Uterus (tissue), 3 donors: ENCODE measurements at regions not wholly inside any gene's neighbourhood (a gene's known extent, or its start where the extent isn't known, plus 50 kb on each side); places are given as distances from the start of the nearest gene placed in this dataset.

Experiments
- DNase-seq, 2 donors: peaks; one replicate each; pipeline ENCODE4 v3.0.0-alpha.2; 2019 to 2020
- H3K27ac ChIP-seq, 2 donors: fragments of 200-600 bp; sonication (generic); 1 replicate in 1 of 2; 2 replicates in 1 of 2; pipeline ENCODE4 v1.5.1; 2016 to 2018
- H3K27me3 ChIP-seq, 2 donors: fragments of 200-600 bp; sonication (generic); one replicate each; pipeline ENCODE4 v1.5.1; 2018 to 2019; ENCODE audit warnings: control low read depth in 1 of 2
- H3K36me3 ChIP-seq, 2 donors: fragments of 200-600 bp; sonication (generic); one replicate each; pipeline ENCODE4 v1.5.1; 2019; ENCODE audit warnings: control low read depth in 1 of 2
- H3K4me1 ChIP-seq, 2 donors: fragments of 200-600 bp; sonication (generic); one replicate each; pipeline ENCODE4 v1.5.1; 2018 to 2019; ENCODE audit warnings: control low read depth in 1 of 2
- H3K4me3 ChIP-seq, 2 donors: fragments of 200-600 bp; sonication (generic); 1 replicate in 1 of 2; 2 replicates in 1 of 2; pipeline ENCODE4 v1.5.1; 2018 to 2019; ENCODE audit warnings: mild to moderate bottlenecking in 1 of 2
- H3K9me3 ChIP-seq, 2 donors: fragments of 200-600 bp; sonication (generic); one replicate each; pipeline ENCODE4 v1.5.1; 2019; ENCODE audit warnings: control low read depth in 1 of 2
- POLR2A ChIP-seq, 2 donors: fragments of 450-650 bp; IDR thresholded peaks; one replicate each; pipeline ENCODE4 v1.6.1; 2016; ENCODE audit warnings: antibody characterized with exemption in 2 of 2, mild to moderate bottlenecking in 1 of 2, moderate library complexity in 1 of 2
- intact Hi-C: fragments of 100-400 bp; cut with DNase I; formaldehyde crosslinking; loops from one replicate; pipeline ENCODE4 v1.15.1; 2023; ENCODE audit warnings: low total_unique reads
- TF ChIP-seq, protein P1 (sequence below), 4 experiments: fragments of 200-600 bp in 2 of 4; fragments of 450-650 bp in 2 of 4; sonication (generic) in 2 of 4; IDR thresholded peaks; one replicate each; pipeline ENCODE4 v1.5.1; 2016 to 2019; ENCODE audit warnings: antibody characterized with exemption in 4 of 4, mild to moderate bottlenecking in 2 of 4, moderate library complexity in 1 of 4
- donor health status: DM: yes; HTN: yes; CAD: no.

DNA sequence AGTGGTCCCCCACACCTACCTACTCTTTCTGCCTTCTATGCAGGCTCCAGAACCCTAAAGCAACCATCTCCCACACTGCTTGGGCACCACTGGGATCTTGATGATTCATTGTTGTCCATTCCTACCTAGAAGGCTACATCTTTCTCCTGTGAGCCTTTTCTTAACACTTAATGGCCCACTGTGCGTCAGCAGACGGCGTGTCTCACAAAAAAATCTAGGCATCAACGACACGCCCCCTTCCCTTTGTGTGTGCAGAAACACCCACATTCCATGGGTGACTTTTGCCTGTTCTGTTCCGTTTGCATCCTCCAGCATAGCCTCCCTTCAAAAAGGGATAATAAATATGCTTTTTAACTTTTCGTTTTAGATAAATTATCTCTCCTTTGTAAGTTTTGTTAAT, 99.7 kb upstream of the CYRIA start:
- TF ChIP-seq, protein P1, sequence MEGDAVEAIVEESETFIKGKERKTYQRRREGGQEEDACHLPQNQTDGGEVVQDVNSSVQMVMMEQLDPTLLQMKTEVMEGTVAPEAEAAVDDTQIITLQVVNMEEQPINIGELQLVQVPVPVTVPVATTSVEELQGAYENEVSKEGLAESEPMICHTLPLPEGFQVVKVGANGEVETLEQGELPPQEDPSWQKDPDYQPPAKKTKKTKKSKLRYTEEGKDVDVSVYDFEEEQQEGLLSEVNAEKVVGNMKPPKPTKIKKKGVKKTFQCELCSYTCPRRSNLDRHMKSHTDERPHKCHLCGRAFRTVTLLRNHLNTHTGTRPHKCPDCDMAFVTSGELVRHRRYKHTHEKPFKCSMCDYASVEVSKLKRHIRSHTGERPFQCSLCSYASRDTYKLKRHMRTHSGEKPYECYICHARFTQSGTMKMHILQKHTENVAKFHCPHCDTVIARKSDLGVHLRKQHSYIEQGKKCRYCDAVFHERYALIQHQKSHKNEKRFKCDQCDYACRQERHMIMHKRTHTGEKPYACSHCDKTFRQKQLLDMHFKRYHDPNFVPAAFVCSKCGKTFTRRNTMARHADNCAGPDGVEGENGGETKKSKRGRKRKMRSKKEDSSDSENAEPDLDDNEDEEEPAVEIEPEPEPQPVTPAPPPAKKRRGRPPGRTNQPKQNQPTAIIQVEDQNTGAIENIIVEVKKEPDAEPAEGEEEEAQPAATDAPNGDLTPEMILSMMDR (IDR thresholded peaks at IDR 0.05): no peak
- no peak for TF ChIP-seq POLR2A (IDR thresholded peaks at IDR 0.05)
- DNase-seq: no peak
- no peak overlapping the region for H3K4me3 ChIP-seq
- no peaks in the 10 kb centered on the region for H3K36me3 ChIP-seq
- H3K27me3 ChIP-seq: no peaks in the 10 kb centered on the region
- H3K27ac ChIP-seq: no peak overlapping the region
- intact Hi-C loops: no loop called here
- no peaks in the 10 kb centered on the region for H3K9me3 ChIP-seq
- H3K4me1 ChIP-seq: no peaks in the 10 kb centered on the region

- H3K4me3 ChIP-seq: no peak overlapping the region
- H3K27ac ChIP-seq: no peak overlapping the region
- no peaks in the 10 kb centered on the region for H3K4me1 ChIP-seq
- intact Hi-C loops: no loop called here
- no peak for DNase-seq
- TF ChIP-seq, protein P1 (IDR thresholded peaks at IDR 0.05): no peak
- no peak for TF ChIP-seq POLR2A (IDR thresholded peaks at IDR 0.05)
- no peaks in the 10 kb centered on the region for H3K36me3 ChIP-seq
- no peaks in the 10 kb centered on the region for H3K9me3 ChIP-seq
- H3K27me3 ChIP-seq: no peaks in the 10 kb centered on the region
These were observed 98.9 kb upstream of the CYRIA start for GRCh38 chr2:16764487-16764886.

DNA sequence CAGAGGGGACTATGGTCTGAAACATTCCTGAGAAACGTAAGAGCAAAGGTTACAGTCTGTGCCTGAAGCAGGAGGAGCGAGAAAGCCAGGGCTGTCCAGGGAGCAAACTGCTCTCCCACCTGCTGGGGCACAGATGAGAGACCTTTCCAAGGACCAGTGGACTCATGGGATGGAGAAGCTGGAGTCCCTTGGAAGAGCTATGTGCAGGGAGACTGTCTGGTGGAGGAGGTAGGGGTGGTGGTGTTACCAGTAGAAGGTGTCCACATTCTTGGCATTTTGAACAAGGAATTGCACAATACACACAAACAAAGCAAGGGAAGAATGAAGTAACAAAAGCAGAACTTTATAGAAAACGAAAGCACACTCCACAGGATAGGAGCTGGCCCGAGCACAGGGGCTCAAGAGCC, 97.9 kb upstream of the CYRIA start:
- no peaks in the 10 kb centered on the region for H3K4me1 ChIP-seq
- H3K4me3 ChIP-seq: no peak overlapping the region
- intact Hi-C loops: no loop called here
- TF ChIP-seq POLR2A (IDR thresholded peaks at IDR 0.05): no peak
- TF ChIP-seq, protein P1 (IDR thresholded peaks at IDR 0.05): no peak
- no peaks in the 10 kb centered on the region for H3K9me3 ChIP-seq
- H3K27me3 ChIP-seq: no peaks in the 10 kb centered on the region
- no peaks in the 10 kb centered on the region for H3K36me3 ChIP-seq
- DNase-seq: no peak
- no peak overlapping the region for H3K27ac ChIP-seq

DNA sequence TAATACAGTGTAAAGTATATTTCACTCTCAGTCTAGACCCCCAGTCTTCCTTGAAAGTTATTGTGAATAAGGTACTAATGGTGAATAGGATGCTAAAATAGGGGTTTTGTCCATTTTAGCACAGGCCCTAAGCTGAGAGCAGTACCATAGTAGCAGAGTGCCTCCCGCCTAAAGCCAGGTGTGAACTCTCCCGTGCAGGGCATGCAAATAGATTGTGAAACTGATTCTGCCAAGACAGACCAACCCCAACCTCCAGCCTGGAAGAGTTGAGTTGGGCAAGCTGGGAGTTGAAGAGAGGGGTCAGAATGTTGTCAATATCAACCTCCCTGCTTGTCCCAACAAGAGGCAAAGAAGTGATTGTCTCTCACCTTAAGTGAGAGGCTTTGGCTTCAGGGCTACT, 97.4 kb upstream of the CYRIA start:
- Histone ChIP-seq H3K27ac (no peak overlapping the region), H3K27me3 (no peaks in the 10 kb centered on the region), H3K36me3 (no peaks in the 10 kb centered on the region), H3K4me1 (no peaks in the 10 kb centered on the region), H3K9me3 (no peaks in the 10 kb centered on the region), H3K4me3 (no peak overlapping the region)
- intact Hi-C loops: no loop called here
- TF ChIP-seq, protein P1 (IDR thresholded peaks at IDR 0.05): no peak
- TF ChIP-seq POLR2A (IDR thresholded peaks at IDR 0.05): no peak
- DNase-seq: no peak

DNA sequence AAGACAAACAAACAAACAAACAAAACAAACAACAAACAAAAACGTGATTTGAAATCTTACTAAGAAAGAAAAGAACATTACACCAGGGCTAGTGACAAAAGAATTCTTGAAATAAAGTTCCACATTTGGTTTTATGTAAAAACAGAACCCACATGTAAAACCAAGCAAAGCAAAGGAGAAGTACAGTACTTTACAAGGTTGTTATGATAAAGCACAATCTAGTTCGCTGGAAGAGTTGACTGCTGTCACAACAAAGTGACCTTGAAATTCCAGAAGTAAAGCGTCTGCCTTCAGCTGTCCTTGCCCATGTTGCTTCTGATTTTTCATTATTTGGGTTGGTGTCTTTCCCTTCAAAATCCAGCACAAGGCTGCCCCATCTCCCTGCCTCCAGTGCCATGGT, 94.8 kb upstream of the CYRIA start:
- intact Hi-C loops: no loop called here
- no peak for TF ChIP-seq POLR2A (IDR thresholded peaks at IDR 0.05)
- TF ChIP-seq, protein P1 (IDR thresholded peaks at IDR 0.05): no peak
- no peaks in the 10 kb centered on the region for H3K36me3 ChIP-seq
- H3K27me3 ChIP-seq: no peaks in the 10 kb centered on the region
- H3K27ac ChIP-seq: no peak overlapping the region
- DNase-seq: no peak
- H3K9me3 ChIP-seq: no peaks in the 10 kb centered on the region
- no peak overlapping the region for H3K4me3 ChIP-seq
- no peaks in the 10 kb centered on the region for H3K4me1 ChIP-seq
